NCI-H226 (cell line): ENCODE measurements at regions not wholly inside any gene's neighbourhood (a gene's known extent, or its start where the extent isn't known, plus 50 kb on each side); places are given as distances from the start of the nearest gene placed in this dataset.
A peak's percentile ranks its signal among the peaks of the same experiment; 100 is the strongest.
"Not testable (repeated sequence)": the region's sequence is repeated elsewhere in the genome, so short reads cannot be mapped to it uniquely, and the experiment has no call there.

Source experiments
- DNase-seq: peaks from one replicate; pipeline ENCODE4 v3.0.0-alpha.2; 2015

DNA sequence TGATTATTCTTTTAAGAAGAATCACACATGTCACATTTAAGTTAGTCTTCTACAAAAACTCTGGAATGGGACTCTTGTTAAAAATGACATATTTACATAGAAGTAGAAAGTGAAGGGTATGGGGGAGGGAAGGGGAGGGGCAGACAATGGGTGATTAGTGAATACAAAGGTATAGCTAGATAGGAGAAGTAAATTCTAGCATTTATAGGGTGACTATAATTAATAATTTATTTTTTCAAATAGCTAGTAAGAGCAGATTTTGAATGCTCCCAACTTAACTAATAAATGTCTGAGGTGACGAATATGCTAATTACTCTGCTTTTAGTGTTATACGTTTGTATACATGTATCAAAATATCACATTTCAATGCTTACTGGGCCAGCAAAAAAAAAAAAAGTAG lies 59.4 kb downstream of the BLTP3B start:
- DNase-seq: no peak

GRCh38 chr12:100078777-100079176 lies 63.9 kb downstream of the BLTP3B start:
- not testable (repeated sequence) for DNase-seq

DNA sequence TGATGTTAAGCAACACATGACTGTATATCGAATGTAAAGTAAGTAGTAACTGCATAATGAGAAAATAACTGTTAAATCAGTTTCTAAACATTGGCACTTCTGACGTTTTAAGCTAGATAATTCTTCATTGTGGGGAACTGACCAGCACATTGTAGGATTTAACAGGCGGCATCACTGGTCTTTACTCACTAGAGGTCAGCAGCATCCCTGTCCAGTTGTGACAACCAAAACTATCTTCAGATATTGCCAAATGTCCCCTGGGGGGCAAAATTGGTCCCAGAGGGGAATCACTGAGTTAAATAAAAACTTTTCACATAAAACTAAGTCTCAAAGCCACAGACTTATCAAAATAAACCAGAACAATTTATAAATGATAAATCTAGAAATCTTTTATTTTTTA lies 65.3 kb downstream of the BLTP3B start:
- no peak for DNase-seq

DNA sequence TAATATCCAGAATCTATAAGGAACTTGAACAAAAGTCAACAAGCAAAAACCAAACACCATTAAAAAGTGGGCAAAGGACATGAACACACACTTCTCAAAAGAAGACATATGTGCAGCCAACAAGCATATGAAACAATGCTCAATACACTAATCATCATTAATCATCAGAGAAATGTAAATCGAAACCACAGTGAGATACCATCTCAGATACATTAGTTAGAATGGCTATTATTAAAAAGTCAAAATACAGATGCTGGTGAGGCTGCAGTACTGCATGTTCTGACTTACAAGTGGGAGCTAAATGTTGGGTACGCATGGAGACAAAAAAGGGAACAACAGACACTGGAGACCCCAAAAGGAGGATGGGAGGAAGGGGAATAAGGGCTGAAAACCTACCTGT lies 67.1 kb downstream of the BLTP3B start:
- no peak for DNase-seq

DNA sequence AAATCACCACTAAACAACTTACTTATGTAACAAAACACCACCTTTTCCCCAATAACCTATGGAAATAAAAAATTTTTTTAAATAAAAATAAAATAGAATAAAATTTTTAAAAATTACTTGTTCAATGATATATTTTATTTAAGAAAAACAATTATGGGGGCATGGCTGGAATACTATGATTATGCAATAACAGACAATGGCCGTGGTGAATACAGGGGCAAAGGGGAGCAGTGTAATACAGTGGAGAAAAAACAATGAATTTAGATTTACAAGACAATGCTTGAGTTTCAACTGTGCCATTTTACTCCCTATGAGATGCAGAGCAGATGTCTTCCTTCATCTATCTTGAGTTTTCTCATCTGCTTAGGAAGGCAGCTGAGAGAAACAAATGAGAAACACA lies 72.9 kb downstream of the BLTP3B start:
- no peak for DNase-seq

GRCh38 chr12:100068305-100068704 lies 74.4 kb downstream of the BLTP3B start:
- DNase-seq: no peak

DNA sequence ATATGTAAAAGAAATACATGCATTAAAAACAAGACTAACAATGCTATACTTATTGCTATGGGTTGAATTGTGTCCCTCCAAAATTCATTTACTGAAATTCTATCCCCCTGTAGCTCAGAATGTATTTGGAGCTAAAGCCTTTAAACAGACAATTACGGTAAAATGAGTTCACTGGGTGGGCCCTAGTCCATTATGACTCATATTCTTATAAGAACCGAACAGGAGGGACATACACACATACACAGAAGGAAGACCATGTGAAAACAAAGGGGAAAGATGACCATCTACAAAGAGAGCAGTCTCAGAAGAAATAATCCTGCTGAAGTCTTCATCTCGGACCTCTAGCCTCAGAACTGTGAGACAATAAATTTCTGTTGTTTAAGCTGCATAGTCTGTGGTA lies 77.1 kb upstream of the ANKS1B start:
- no peak for DNase-seq

DNA sequence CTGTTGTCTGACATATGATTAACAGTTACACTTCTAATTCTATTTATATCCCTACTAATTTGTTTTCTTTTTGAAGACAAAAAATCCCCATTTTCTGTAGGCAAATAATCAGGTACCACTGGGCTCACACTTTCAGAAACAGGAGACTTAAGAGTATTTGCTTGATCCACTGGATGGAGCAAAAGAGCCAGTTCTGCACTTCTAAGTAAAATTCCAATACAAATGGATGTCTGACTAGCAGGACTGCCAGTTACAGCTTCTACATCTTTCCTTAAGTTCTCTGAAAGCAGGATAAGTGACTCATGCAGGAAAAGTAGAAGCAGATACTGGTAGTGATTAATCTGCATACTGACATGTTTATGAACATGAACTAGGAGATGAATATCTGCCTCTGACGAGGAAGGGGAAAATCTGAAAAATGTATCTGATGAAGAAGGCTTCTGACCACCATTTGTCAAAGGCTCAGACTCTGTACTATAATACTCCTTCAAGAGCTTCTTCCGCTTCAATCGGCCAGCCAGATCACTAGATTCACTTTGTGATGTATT lies 73.8 kb upstream of the ANKS1B start:
- peak; percentile 82 for DNase-seq

GRCh38 chr12:100046202-100046601 lies 61.5 kb upstream of the ANKS1B start:
- DNase-seq: not testable (repeated sequence)

- no peak for DNase-seq
Observed at GRCh38 chr12:100044266-100044665, 59.5 kb upstream of the ANKS1B start.

- DNase-seq: peak; percentile 52
Observed at GRCh38 chr12:100043631-100044030, 58.9 kb upstream of the ANKS1B start.
